GM12878 (cell line): ENCODE measurements at regions not wholly inside any gene's neighbourhood (a gene's known extent, or its start where the extent isn't known, plus 50 kb on each side); places are given as distances from the start of the nearest gene placed in this dataset.

ENCODE experiments used
- ATAC-seq: fragments of 200-7000 bp; cut with Tn5 transposase; 3 replicates; pipeline ENCODE4 v1.9.1; 2020; ENCODE audit warnings: mild to moderate bottlenecking, moderate library complexity
- BruUV-seq: library from RNA; stranded (reverse); fragments of 400-500 nt; replicated peaks from 2 replicates; lab custom pipeline; 2021; lab: Mats Ljungman, UMichigan
- CTCF ChIA-PET: fragments of 300-600 bp; sonication (Branson Sonifier 250); formaldehyde crosslinking; extraction: SDS; loops from one replicate; lab custom pipeline; 2021; ENCODE audit warnings: inconsistent platforms; lab: Yijun Ruan, JAX
- POLR2A ChIA-PET: fragments of 350-600 bp; formaldehyde crosslinking; extraction: SDS; loops from one replicate; lab custom pipeline; 2021; ENCODE audit warnings: inconsistent platforms; lab: Charles Lee
- RAD21 ChIA-PET: fragments of 300-600 bp; sonication (Branson Sonifier 250); formaldehyde crosslinking; loops from one replicate; lab custom pipeline; 2023; ENCODE audit warnings: antibody characterized with exemption; ENCODE audit not compliant: unreplicated experiment; lab: Charles Lee
- SMC1A ChIA-PET: fragments of 300-600 bp; sonication (Branson Sonifier 250); formaldehyde crosslinking; loops from one replicate; lab custom pipeline; 2023; ENCODE audit not compliant: unreplicated experiment, uncharacterized antibody; lab: Charles Lee
- DNase-seq: peaks from one replicate; pipeline ENCODE4 v3.0.0-alpha.2; 2011; ENCODE audit warnings: low read depth, low spot score
- FAIRE-seq: peaks from 3 replicates; lab custom pipeline; 2011; peaks lifted over from hg19 to GRCh38; lab: Jason Lieb, UNC
- H2AFZ ChIP-seq: 2 replicates; pipeline ENCODE4 v1.6.0; 2011; ENCODE audit warnings: low read depth, low read length, control low read depth; ENCODE audit not compliant: control insufficient read depth
- H3K27ac ChIP-seq: 2 replicates; pipeline ENCODE4 v1.5.1; 2011; ENCODE audit warnings: control low read depth; ENCODE audit not compliant: control insufficient read depth, insufficient read depth
- H3K27me3 ChIP-seq, 2 experiments: replicated peaks in 1 of 2; 2 replicates each; pipeline versions ENCODE4 v1.6.0 to v1.6.1; 2011; ENCODE audit warnings: low read length in 1 of 2; ENCODE audit not compliant: control insufficient read depth in 2 of 2, insufficient read depth in 2 of 2
- H3K36me3 ChIP-seq, 2 experiments: 2 replicates each; pipeline ENCODE4 v1.5.1; 2011; ENCODE audit warnings: low read length in 1 of 2; ENCODE audit not compliant: control insufficient read depth in 2 of 2, insufficient read depth in 2 of 2
- H3K4me1 ChIP-seq: 2 replicates; pipeline ENCODE4 v1.6.1; 2011; ENCODE audit warnings: mild to moderate bottlenecking, low read length, moderate library complexity, mixed read lengths; ENCODE audit not compliant: control insufficient read depth, insufficient read depth
- H3K4me2 ChIP-seq: 2 replicates; pipeline ENCODE4 v1.6.0; 2011; ENCODE audit warnings: control low read depth; ENCODE audit not compliant: control insufficient read depth, insufficient read depth
- H3K4me3 ChIP-seq: fragments of 200-600 bp; sonication (generic); 2 replicates; pipeline ENCODE4 v1.5.1; 2016
- H3K79me2 ChIP-seq: 2 replicates; pipeline ENCODE4 v1.6.0; 2011; ENCODE audit warnings: low read length; ENCODE audit not compliant: control insufficient read depth, insufficient read depth
- H3K9ac ChIP-seq: 2 replicates; pipeline ENCODE4 v1.8.0; 2011; ENCODE audit warnings: low read length, control low read depth, mixed read lengths; ENCODE audit not compliant: control insufficient read depth, insufficient read depth
- H3K9me3 ChIP-seq: replicated peaks from 3 replicates; pipeline ENCODE4 v1.5.1; 2011; ENCODE audit warnings: mild to moderate bottlenecking, low read length; ENCODE audit not compliant: control insufficient read depth, insufficient read depth
- H4K20me1 ChIP-seq: 2 replicates; pipeline ENCODE4 v1.6.0; 2011; ENCODE audit not compliant: control insufficient read depth, insufficient read depth
- BMI1 ChIP-seq: fragments of 450-650 bp; IDR thresholded peaks from 2 replicates; pipeline ENCODE4 v1.6.1; 2016; ENCODE audit warnings: mild to moderate bottlenecking, moderate library complexity, borderline replicate concordance
- CBX5 ChIP-seq: sonication (generic); IDR thresholded peaks from 2 replicates; pipeline ENCODE4 v1.6.1; 2016; ENCODE audit warnings: low read depth, moderate library complexity, mild to moderate bottlenecking, inconsistent platforms
- CHD4 ChIP-seq: fragments of 200-600 bp; sonication (generic); IDR thresholded peaks from 2 replicates; pipeline ENCODE4 v1.6.1; 2016; ENCODE audit warnings: mild to moderate bottlenecking
- CTCF ChIP-seq, 3 experiments: IDR thresholded peaks in 2 of 3; conservative IDR thresholded peaks in 1 of 3; 2 replicates each; pipeline ENCODE4 v1.5.1; 2011; ENCODE audit warnings: low read depth in 3 of 3, low read length in 3 of 3, mild to moderate bottlenecking in 3 of 3, control low read depth in 2 of 3, moderate library complexity in 2 of 3, inconsistent platforms in 1 of 3, mixed read lengths in 1 of 3; ENCODE audit not compliant: control insufficient read depth in 2 of 3, insufficient read depth in 1 of 3; ENCODE audit errors: extremely low read depth in 1 of 3
- ETV6 ChIP-seq, 2 experiments: fragments of 450-650 bp in 1 of 2; IDR thresholded peaks in 1 of 2; conservative IDR thresholded peaks in 1 of 2; 2 replicates each; pipeline ENCODE4 v1.6.1; 2014; ENCODE audit warnings: antibody characterized with exemption in 1 of 2, borderline replicate concordance in 1 of 2, low read depth in 1 of 2, mild to moderate bottlenecking in 1 of 2, moderate library complexity in 1 of 2
- KDM1A ChIP-seq: fragments of 200-600 bp; sonication (generic); IDR thresholded peaks from 2 replicates; pipeline ENCODE4 v1.6.1; 2016; ENCODE audit warnings: borderline replicate concordance
- RB1 ChIP-seq: fragments of 450-650 bp; formaldehyde crosslinking; IDR thresholded peaks from 2 replicates; pipeline ENCODE4 v1.6.1; 2017; ENCODE audit warnings: mild to moderate bottlenecking, borderline replicate concordance
- RBBP5 ChIP-seq: fragments of 200-600 bp; sonication (generic); conservative IDR thresholded peaks from 2 replicates; pipeline ENCODE4 v1.6.1; 2016
- WGBS: methylation state at CpG from one replicate; pipeline ENCODE4 v1.1.6; 2016; ENCODE audit warnings: low lambda C conversion rate; ENCODE audit not compliant: insufficient replicate concordance, insufficient coverage; ENCODE audit errors: missing lambda C conversion rate; 5-methylcytosine and 5-hydroxymethylcytosine counted together
- in situ Hi-C: fragments of 300-500 bp; cut with MboI; formaldehyde crosslinking; loops from 9 replicates; pipeline ENCODE4 v1.14.3; 2018; ENCODE audit warnings: mixed read lengths
- intact Hi-C: fragments of 100-400 bp; cut with micrococcal nuclease; formaldehyde crosslinking; loops from one replicate; pipeline ENCODE4 v1.14.2; 2022; ENCODE audit not compliant: unreplicated experiment
- TF ChIP-seq, protein P1 (sequence below): fragments of 450-650 bp; IDR thresholded peaks from 2 replicates; pipeline ENCODE4 v1.6.1; 2017; ENCODE audit warnings: antibody characterized with exemption, mild to moderate bottlenecking, moderate library complexity
- TF ChIP-seq, protein P2 (sequence below): fragments of 150-350 bp; IDR thresholded peaks from 2 replicates; pipeline ENCODE4 v1.6.1; 2014; ENCODE audit warnings: mild to moderate bottlenecking, low read depth, low read length
- TF ChIP-seq, protein P3 (sequence below): fragments of 450-650 bp; IDR thresholded peaks from 2 replicates; pipeline ENCODE4 v1.6.1; 2017; ENCODE audit warnings: borderline replicate concordance

DNA sequence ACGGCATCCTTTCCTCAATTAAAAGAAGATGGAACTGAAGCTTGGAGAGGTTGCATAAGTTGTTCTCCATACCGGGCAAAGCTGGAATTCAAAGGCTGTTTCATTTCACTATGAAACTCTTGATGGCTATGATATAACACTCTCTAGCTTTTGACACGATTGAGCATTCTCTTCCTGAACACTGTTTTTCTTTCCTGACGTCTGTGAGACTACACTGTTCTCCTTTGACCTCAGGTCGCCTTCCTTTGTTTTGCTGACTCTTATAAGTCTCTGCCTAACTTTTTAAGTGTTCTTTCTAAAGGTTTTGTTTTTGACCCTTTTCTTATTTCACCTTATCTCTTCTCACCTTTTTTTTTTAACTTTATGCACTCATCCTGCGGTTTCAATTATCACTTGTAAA is 261.8 kb upstream of the LINC00305 start:
- no TSS peak for BruUV-seq
- Histone ChIP-seq H3K9me3 (no peaks in the 10 kb centered on the region), H2AFZ (no peak overlapping the region), H3K27me3 (no peaks in the 10 kb centered on the region), H3K27ac (no peak overlapping the region), H3K9ac (no peak overlapping the region), H3K4me2 (no peak overlapping the region), H4K20me1 (no peaks in the 10 kb centered on the region), H3K36me3 (no peaks in the 10 kb centered on the region), H3K4me1 (no peaks in the 10 kb centered on the region), H3K4me3 (no peak overlapping the region), H3K79me2 (no peaks in the 10 kb centered on the region)
- FAIRE-seq (no peak), DNase-seq (no peak), ATAC-seq (no peak)
- CTCF ChIA-PET: interaction anchor here (0.6 to 4.5 kb wide), 21 partner anchors 10 to 701 kb away, joined by 3 to 58 read pairs (median 7); no protein-coding TSS in a partner anchor
- SMC1A ChIA-PET: interaction anchor here (0.7 to 4.1 kb wide), 15 partner anchors 27 to 1339 kb away, joined by 3 to 34 read pairs (median 5); no protein-coding TSS in a partner anchor
- in situ Hi-C loops (no loop called here), intact Hi-C loops (no loop called here)
- POLR2A ChIA-PET: interaction anchor here (0.6 to 1.1 kb wide), 2 partner anchors 208 to 1536 kb away, joined by 3 to 4 read pairs; no protein-coding TSS in a partner anchor
- WGBS: 49% methylated on average over 6 of the region's 6 CpGs
- RAD21 ChIA-PET: interaction anchor here (0.8 to 2.4 kb wide), 9 partner anchors 76 to 394 kb away, joined by 3 to 18 read pairs (median 4); no protein-coding TSS in a partner anchor
- TF ChIP-seq, protein P1, sequence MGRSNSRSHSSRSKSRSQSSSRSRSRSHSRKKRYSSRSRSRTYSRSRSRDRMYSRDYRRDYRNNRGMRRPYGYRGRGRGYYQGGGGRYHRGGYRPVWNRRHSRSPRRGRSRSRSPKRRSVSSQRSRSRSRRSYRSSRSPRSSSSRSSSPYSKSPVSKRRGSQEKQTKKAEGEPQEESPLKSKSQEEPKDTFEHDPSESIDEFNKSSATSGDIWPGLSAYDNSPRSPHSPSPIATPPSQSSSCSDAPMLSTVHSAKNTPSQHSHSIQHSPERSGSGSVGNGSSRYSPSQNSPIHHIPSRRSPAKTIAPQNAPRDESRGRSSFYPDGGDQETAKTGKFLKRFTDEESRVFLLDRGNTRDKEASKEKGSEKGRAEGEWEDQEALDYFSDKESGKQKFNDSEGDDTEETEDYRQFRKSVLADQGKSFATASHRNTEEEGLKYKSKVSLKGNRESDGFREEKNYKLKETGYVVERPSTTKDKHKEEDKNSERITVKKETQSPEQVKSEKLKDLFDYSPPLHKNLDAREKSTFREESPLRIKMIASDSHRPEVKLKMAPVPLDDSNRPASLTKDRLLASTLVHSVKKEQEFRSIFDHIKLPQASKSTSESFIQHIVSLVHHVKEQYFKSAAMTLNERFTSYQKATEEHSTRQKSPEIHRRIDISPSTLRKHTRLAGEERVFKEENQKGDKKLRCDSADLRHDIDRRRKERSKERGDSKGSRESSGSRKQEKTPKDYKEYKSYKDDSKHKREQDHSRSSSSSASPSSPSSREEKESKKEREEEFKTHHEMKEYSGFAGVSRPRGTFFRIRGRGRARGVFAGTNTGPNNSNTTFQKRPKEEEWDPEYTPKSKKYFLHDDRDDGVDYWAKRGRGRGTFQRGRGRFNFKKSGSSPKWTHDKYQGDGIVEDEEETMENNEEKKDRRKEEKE: no peak
- TF ChIP-seq CBX5 (no peak), KDM1A (no peak), BMI1 (no peak), RB1 (no peak), CTCF (IDR thresholded peaks at IDR 0.05 in 2 of 3, conservative IDR thresholded peaks at IDR 0.05 in 1 of 3; ENCODE audit: control insufficient read depth in 2 of 3, extremely low read depth in 1 of 3, insufficient read depth in 1 of 3, low read depth in 3 of 3, low read length in 3 of 3) (no peak), RBBP5 (no peak), CHD4 (no peak), ETV6 (conservative IDR thresholded peaks at IDR 0.05 in 1 of 2, IDR thresholded peaks at IDR 0.05 in 1 of 2; ENCODE audit: borderline replicate concordance in 1 of 2, low read depth in 1 of 2) (no peak)
- TF ChIP-seq, protein P2, sequence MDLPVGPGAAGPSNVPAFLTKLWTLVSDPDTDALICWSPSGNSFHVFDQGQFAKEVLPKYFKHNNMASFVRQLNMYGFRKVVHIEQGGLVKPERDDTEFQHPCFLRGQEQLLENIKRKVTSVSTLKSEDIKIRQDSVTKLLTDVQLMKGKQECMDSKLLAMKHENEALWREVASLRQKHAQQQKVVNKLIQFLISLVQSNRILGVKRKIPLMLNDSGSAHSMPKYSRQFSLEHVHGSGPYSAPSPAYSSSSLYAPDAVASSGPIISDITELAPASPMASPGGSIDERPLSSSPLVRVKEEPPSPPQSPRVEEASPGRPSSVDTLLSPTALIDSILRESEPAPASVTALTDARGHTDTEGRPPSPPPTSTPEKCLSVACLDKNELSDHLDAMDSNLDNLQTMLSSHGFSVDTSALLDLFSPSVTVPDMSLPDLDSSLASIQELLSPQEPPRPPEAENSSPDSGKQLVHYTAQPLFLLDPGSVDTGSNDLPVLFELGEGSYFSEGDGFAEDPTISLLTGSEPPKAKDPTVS: no peak
- TF ChIP-seq, protein P3, sequence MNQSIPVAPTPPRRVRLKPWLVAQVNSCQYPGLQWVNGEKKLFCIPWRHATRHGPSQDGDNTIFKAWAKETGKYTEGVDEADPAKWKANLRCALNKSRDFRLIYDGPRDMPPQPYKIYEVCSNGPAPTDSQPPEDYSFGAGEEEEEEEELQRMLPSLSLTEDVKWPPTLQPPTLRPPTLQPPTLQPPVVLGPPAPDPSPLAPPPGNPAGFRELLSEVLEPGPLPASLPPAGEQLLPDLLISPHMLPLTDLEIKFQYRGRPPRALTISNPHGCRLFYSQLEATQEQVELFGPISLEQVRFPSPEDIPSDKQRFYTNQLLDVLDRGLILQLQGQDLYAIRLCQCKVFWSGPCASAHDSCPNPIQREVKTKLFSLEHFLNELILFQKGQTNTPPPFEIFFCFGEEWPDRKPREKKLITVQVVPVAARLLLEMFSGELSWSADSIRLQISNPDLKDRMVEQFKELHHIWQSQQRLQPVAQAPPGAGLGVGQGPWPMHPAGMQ: no peak
